Aorta (tissue), 5 donors: ENCODE measurements at regions not wholly inside any gene's neighbourhood (a gene's known extent, or its start where the extent isn't known, plus 50 kb on each side); places are given as distances from the start of the nearest gene placed in this dataset.
"Not testable (repeated sequence)": the region's sequence is repeated elsewhere in the genome, so short reads cannot be mapped to it uniquely, and the experiment has no call there.

Experiments used
- ATAC-seq: fragments of 200-7000 bp; cut with Tn5 transposase; one replicate; pipeline ENCODE4 v1.9.1; 2022; ENCODE audit warnings: moderate library complexity; ENCODE audit not compliant: low FRiP score
- DNase-seq, 2 donors: peaks; one replicate each; pipeline ENCODE4 v3.0.0-alpha.2; 2020
- H3K27ac ChIP-seq, 2 donors: one replicate each; pipeline ENCODE4 v1.5.1; 2013; ENCODE audit warnings: low read length in 2 of 2, mild to moderate bottlenecking in 2 of 2, moderate library complexity in 2 of 2, control low read depth in 1 of 2, inconsistent platforms in 1 of 2, low read depth in 1 of 2
- H3K27me3 ChIP-seq, 2 donors: one replicate each; pipeline ENCODE4 v1.6.1; 2013; ENCODE audit warnings: control low read depth in 1 of 2, low read length in 1 of 2, mild to moderate bottlenecking in 1 of 2, moderate library complexity in 1 of 2; ENCODE audit not compliant: insufficient read depth in 2 of 2, control insufficient read depth in 1 of 2
- H3K36me3 ChIP-seq, 2 donors: one replicate each; pipeline ENCODE4 v1.6.1; 2013; ENCODE audit warnings: control low read depth in 1 of 2, low read length in 1 of 2, mild to moderate bottlenecking in 1 of 2; ENCODE audit not compliant: insufficient read depth in 2 of 2, control insufficient read depth in 1 of 2
- H3K4me1 ChIP-seq, 2 donors: one replicate each; pipeline ENCODE4 v1.6.1; 2013; ENCODE audit warnings: low read length in 2 of 2, control low read depth in 1 of 2, mild to moderate bottlenecking in 1 of 2, moderate library complexity in 1 of 2; ENCODE audit not compliant: insufficient read depth in 2 of 2, control insufficient read depth in 1 of 2
- H3K4me3 ChIP-seq, 2 donors: one replicate each; pipeline ENCODE4 v1.5.1; 2013; ENCODE audit warnings: low read length in 2 of 2, control low read depth in 1 of 2, mild to moderate bottlenecking in 1 of 2
- H3K9me3 ChIP-seq: one replicate; pipeline ENCODE4 v1.6.1; 2013; ENCODE audit warnings: mild to moderate bottlenecking, low read length; ENCODE audit not compliant: control insufficient read depth
- WGBS, 2 donors: extraction: QIAGEN DNeasy Blood & Tissue Kit; methylation state at CpG; one replicate each; pipeline ENCODE4 v1.1.7; 2013; 5-methylcytosine and 5-hydroxymethylcytosine counted together
- intact Hi-C, 2 donors: fragments of 100-400 bp; cut with DNase I; formaldehyde crosslinking; loops; one replicate each; pipeline versions ENCODE4 v1.14.2 to v1.15.0; 2022
- donor health status: healthy with polysubstance abuse.
- donor health status: Bipolar disorder and iron deficiency.
- donor health status: DM: no; HTN: no; CAD: no.
- donor health status: DM: no; HTN: no; CAD: no.
- donor health status: DM: yes; HTN: yes; CAD: no.

DNA sequence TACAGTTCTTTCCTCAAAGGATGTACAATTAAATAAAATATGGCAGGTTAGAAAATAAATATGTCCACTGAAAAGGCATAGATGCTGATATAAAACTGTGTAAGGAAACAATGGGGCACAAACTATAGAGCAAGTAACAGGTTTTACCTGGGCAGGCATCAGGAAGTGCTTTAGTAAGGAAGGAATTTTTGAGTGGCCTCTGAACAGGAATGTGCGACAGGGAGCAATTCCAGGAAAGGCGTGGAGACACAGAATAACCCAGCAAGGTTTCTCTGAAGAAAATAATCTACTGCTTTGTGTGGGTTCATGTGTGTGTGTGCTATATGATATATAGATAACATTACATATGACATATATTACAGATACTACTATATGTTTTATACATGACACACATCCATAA, 128.4 kb downstream of the RGS21 start:
- no peak for DNase-seq
- no peaks in the 10 kb centered on the region for H3K9me3 ChIP-seq
- WGBS, 2 donors: 43 to 53% methylated on average over 2 of the region's 2 CpGs
- no peaks in the 10 kb centered on the region for H3K27me3 ChIP-seq
- H3K36me3 ChIP-seq: no peaks in the 10 kb centered on the region
- H3K4me3 ChIP-seq: no peak overlapping the region
- no peak for ATAC-seq
- no peaks in the 10 kb centered on the region for H3K4me1 ChIP-seq
- intact Hi-C loops: no loop called here
- no peak overlapping the region for H3K27ac ChIP-seq

DNA sequence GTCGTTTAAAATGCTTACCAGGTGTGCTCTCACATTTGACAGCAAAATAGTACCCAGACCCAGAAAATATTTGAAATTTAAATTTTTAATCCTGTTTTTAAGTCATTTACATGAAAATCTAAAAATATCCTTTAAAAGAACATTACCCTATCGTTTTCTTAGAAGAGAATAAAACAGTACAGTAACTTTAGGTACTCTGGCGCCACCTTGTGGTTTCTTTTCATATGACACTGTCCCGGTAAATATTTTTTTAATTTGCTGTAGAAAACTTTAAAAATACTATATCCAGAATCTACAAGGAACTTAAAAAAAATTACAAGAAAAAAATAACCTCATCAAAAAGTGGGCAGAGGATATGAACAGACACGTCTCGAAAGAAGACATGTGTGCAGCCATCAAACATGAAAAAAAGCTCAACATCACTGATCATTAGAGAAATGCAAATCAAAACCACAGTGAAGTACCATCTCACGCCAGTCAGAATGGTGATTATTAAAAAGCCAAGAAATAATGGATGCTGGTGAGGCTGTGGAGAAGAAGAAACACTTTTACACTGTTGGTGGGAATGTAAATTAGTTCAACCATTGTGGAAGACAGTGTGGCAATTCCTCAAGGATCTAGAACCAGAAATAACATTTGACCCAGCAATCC, 129.2 kb downstream of the RGS21 start:
- ATAC-seq: no peak
- whole genome bisulfite sequencing, 2 donors: 10 to 14% methylated on average over 7 of the region's 7 CpGs
- H3K27me3 ChIP-seq: no peaks in the 10 kb centered on the region
- intact Hi-C loops: no loop called here
- no peak overlapping the region for H3K27ac ChIP-seq
- H3K4me3 ChIP-seq: no peak overlapping the region
- H3K4me1 ChIP-seq: no peaks in the 10 kb centered on the region
- no peaks in the 10 kb centered on the region for H3K36me3 ChIP-seq
- peak in 1 of 2 donors; percentile 46 for DNase-seq
- no peaks in the 10 kb centered on the region for H3K9me3 ChIP-seq

DNA sequence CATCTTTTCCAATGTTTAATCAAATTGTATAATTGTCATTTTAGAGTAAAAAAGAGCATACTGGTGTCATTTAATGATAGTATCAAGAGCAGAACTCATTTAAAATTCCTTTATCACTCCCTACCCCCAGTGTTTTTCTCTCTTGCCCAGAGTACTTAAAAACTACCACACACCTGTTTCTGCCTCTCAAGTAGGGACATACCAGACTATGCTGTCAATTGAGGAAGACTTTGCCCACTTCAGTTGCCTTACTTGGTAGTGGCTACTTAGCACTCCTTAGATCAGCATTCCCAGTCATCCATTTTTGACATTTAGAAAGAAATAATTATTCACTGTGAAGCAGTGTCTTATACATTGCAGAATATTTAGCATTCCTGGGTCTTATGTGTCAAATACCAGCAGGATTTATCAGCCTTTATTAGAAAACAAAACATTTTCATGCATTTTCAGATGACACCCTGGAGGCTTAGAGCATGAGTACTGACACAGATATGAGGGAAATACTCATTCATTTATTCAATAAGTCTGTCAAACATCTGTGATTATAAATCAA, 127.5 kb upstream of the RGS1 start:
- H3K9me3 ChIP-seq: no peaks in the 10 kb centered on the region
- H3K4me3 ChIP-seq: no peak overlapping the region
- no peaks in the 10 kb centered on the region for H3K4me1 ChIP-seq
- H3K36me3 ChIP-seq: no peaks in the 10 kb centered on the region
- intact Hi-C loops: no loop called here
- ATAC-seq (no peak), DNase-seq (no peak)
- H3K27me3 ChIP-seq: no peaks in the 10 kb centered on the region
- H3K27ac ChIP-seq: no peak overlapping the region

DNA sequence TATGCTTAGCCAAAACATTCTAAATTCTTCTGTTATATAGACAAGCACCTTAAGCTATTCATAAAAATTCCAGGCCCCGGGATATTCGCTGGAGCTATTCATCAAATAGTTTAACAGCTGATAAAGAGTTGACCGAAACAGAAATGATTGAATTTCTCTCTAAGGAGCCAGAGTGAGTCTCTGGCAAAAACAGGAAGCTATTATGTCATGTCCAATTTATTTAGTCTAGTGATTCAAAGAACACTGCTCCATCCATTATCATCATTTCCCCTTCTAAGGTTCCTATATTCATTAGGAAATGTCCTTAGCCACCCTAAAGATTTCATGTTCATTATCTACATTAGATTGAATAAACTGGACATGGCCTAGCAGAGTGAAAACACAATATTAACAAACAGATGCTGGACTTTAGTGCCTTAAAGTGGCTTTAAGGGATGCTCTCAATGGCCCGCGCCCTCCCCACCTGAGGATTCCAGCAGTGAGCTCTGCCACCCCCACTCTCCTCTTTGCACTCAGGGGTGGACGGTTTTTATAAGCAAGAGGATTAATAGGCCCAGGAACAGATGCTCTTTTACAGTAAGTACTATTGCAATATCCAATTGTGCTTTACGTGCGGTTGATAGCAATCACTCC, 122.1 kb upstream of the RGS1 start:
- no peak for ATAC-seq

DNA sequence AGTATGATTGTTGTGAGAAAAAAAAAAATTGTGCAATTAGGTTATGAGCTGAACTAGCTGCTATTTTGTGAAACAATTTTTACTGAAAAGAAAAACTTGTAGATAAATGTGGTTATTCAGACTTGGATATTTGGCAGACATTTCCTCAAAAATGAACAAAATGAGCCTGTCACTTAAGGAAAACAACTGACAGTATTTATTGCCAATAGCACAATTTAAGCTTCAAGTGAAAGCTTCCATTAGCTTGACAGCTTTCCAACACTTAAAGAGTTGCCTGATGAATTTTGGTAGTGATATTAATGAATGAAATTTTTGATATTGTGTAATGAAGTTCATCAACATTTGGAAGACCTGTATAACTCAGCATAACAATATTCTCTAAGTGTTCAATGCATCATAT, 116.1 kb upstream of the RGS1 start:
- Histone ChIP-seq H3K9me3 (no peaks in the 10 kb centered on the region), H3K27me3 (no peaks in the 10 kb centered on the region), H3K4me3 (no peak overlapping the region), H3K4me1 (no peaks in the 10 kb centered on the region), H3K27ac (no peak overlapping the region), H3K36me3 (no peaks in the 10 kb centered on the region)
- no peak for ATAC-seq
- intact Hi-C loops: no loop called here
- DNase-seq: no peak

More for the DNA sequence above, 122.1 kb upstream of the RGS1 start:
- 82 to 84% methylated on average over 8 of the region's 8 CpGs for WGBS, 2 donors
- no peak overlapping the region for H3K27ac ChIP-seq
- H3K27me3 ChIP-seq: no peaks in the 10 kb centered on the region
- H3K4me3 ChIP-seq: no peak overlapping the region
- H3K9me3 ChIP-seq: no peaks in the 10 kb centered on the region
- intact Hi-C loops: no loop called here
- no peaks in the 10 kb centered on the region for H3K36me3 ChIP-seq
- DNase-seq: no peak
- H3K4me1 ChIP-seq: no peaks in the 10 kb centered on the region

DNA sequence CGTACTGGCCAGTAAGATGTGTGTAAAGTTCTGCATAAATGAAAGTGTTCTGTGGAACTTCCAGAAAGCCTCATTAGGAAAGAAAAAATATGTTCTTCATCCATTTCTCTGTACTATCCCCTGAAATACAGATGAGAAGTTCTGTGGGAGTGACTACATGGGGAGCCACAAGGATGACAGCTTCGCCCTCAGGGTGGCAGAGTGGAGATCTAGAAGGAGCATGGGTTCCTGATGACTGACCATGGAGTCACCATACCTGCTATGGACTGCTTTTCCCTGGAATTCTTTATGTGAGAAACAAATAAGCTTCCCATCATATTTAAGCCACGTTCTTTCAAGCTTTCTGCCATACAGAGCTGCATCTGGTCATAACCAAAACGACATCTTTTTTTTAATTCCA, 113.9 kb upstream of the RGS1 start:
- H3K4me3 ChIP-seq: no peak overlapping the region
- no peaks in the 10 kb centered on the region for H3K27me3 ChIP-seq
- H3K36me3 ChIP-seq: no peaks in the 10 kb centered on the region
- H3K4me1 ChIP-seq: no peaks in the 10 kb centered on the region
- no peaks in the 10 kb centered on the region for H3K9me3 ChIP-seq
- no peak for ATAC-seq
- no peak for DNase-seq
- H3K27ac ChIP-seq: no peak overlapping the region
- WGBS, 2 donors: 89% methylated on average over 4 of the region's 4 CpGs
- intact Hi-C loops: no loop called here

DNA sequence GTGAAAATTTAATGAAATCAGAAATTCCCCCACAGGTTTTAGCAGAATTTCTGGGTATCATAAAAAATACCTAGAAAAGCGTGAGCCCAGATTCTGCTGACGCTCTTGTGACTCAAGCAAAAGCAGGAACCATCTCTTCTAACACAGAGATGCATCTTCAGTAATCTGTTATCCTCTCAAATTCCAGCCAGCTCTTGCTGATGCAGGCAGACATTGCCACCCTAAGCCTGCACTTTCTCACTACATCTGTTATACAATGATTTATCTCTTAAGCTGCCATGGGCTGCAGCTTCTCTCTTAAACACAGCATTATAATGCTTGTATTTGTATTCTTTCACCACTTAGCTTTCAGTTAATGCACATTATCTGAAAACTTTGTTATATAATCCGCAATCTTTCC, 113.0 kb upstream of the RGS1 start:
- ATAC-seq: no peak
- 90 to 94% methylated on average over 3 of the region's 3 CpGs for WGBS, 2 donors
- H3K27me3 ChIP-seq: no peaks in the 10 kb centered on the region
- H3K9me3 ChIP-seq: no peaks in the 10 kb centered on the region
- DNase-seq: no peak
- no peaks in the 10 kb centered on the region for H3K36me3 ChIP-seq
- intact Hi-C loops: no loop called here
- H3K4me1 ChIP-seq: no peaks in the 10 kb centered on the region
- H3K27ac ChIP-seq: no peak overlapping the region
- H3K4me3 ChIP-seq: no peak overlapping the region

DNA sequence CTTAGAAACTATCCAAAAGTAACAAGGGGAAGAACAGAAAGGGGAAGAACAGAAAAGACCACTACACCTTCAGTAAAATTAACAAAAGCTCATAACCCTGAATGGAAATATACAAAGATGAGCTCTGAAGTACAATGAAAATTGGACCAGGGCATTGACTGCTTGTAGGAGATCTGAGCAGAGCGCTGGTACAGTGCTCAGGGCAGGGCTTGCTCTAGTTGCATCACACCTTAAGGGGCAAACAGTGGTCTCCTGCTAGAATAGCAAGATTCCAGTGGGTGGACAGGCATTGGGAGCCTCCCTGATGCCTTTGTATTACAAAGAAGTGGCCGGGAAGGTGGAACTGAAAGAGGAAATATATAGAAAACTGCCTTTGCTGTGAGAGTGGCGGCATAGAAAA, 111.9 kb upstream of the RGS1 start:
- no peak overlapping the region for H3K27ac ChIP-seq
- H3K36me3 ChIP-seq: no peaks in the 10 kb centered on the region
- DNase-seq (no peak), ATAC-seq (no peak)
- no peaks in the 10 kb centered on the region for H3K4me1 ChIP-seq
- no peak overlapping the region for H3K4me3 ChIP-seq
- intact Hi-C loops: no loop called here
- WGBS, 2 donors: 76 to 87% methylated on average over 3 of the region's 3 CpGs
- H3K27me3 ChIP-seq: no peaks in the 10 kb centered on the region
- H3K9me3 ChIP-seq: no peaks in the 10 kb centered on the region

DNA sequence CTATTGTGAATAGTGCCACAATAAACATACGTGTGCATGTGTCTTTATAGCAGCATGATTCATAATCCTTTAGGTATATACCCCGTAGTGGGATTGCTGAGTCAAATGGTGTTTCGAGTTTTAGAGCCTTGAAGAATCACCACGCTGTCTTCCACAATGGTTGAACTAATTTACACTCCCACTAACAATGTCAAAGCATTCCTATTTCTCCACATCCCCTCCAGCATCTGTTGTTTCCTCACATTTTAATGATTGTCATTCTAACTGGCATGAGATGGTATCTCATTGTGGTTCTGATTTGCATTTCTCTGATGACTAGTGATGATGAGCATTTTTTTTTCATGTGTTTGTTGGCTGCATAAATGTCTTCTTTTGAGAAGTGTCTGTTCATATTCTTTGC, 110.4 kb upstream of the RGS1 start:
- H3K27me3 ChIP-seq, H3K9me3 ChIP-seq, H3K36me3 ChIP-seq, ATAC-seq, H3K4me3 ChIP-seq, H3K4me1 ChIP-seq, DNase-seq, H3K27ac ChIP-seq, intact Hi-C loops: not testable (repeated sequence)
- WGBS, 2 donors: 83 to 86% methylated on average over 4 of the region's 4 CpGs
